GM12872 (cell line): ENCODE measurements at regions not wholly inside any gene's neighbourhood (a gene's known extent, or its start where the extent isn't known, plus 50 kb on each side); places are given as distances from the start of the nearest gene placed in this dataset.

Source experiments
- CTCF ChIP-seq: IDR thresholded peaks from 3 replicates; pipeline ENCODE4 v1.5.1; 2011; ENCODE audit warnings: low read depth, mild to moderate bottlenecking, low read length, moderate library complexity; ENCODE audit not compliant: insufficient read depth

- no peak for TF ChIP-seq CTCF
Measured at GRCh38 chr10:21437770-21438382, 87.6 kb downstream of the SKIDA1 start.

- no peak for TF ChIP-seq CTCF
Measured at GRCh38 chr10:21432266-21432665, 93.2 kb downstream of the SKIDA1 start.

- TF ChIP-seq CTCF, result no peak
Measured at GRCh38 chr10:21431799-21432198, 93.7 kb downstream of the SKIDA1 start.

- no peak for TF ChIP-seq CTCF
Measured at GRCh38 chr10:21427804-21428481, 97.5 kb downstream of the SKIDA1 start.

- no peak for TF ChIP-seq CTCF
Measured at GRCh38 chr10:21424459-21424861, 101.0 kb downstream of the SKIDA1 start.

- TF ChIP-seq CTCF, result no peak
Measured at GRCh38 chr10:21423850-21424249, 101.6 kb downstream of the SKIDA1 start.

GRCh38 chr10:21423338-21423737, 102.1 kb downstream of the SKIDA1 start:
- TF ChIP-seq CTCF, result no peak
